Stimulated activated CD4-positive, alpha-beta T cell treated with anti-CD3 and anti-CD28 coated beads, Interleukin-12 subunit alpha, Interleukin-12 subunit beta, amount 100 ng/mL, for 48 hours (primary cell): ENCODE measurements at regions not wholly inside any gene's neighbourhood (a gene's known extent, or its start where the extent isn't known, plus 50 kb on each side); places are given as distances from the start of the nearest gene placed in this dataset.
"Not testable (repeated sequence)": the region's sequence is repeated elsewhere in the genome, so short reads cannot be mapped to it uniquely, and the experiment has no call there.

Experiments used
- DNase-seq, 3 donors: peaks; one replicate each; pipeline ENCODE4 v3.0.0-alpha.2; 2020; ENCODE audit warnings: low read depth in 2 of 3, low spot score in 1 of 3

DNA sequence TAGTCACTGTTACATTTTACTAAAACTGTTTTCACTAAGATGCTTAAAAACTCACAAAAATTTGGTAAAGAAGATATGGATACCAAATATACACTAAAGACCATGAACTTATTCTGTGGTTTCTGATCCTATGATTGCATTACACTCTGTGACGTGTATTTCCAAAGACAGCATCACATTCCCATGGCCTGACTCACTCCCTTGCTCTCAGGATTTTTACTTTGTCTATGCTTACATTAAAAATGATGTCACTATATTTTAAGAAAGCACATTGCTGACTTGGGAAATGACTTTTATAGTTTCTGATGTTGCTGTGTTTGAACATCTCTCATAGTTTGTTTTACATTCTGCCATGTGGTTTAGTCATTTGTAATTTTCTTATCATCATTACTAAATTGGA lies 327.9 kb upstream of the MAGEB18 start:
- DNase-seq = no peak

GRCh38 chrX:25819879-25820278 lies 318.3 kb upstream of the MAGEB18 start:
- DNase-seq = no peak

GRCh38 chrX:25851141-25851540 lies 287.0 kb upstream of the MAGEB18 start:
- DNase-seq = no peak

GRCh38 chrX:25853002-25853479 lies 285.1 kb upstream of the MAGEB18 start:
- DNase-seq = no peak

DNA sequence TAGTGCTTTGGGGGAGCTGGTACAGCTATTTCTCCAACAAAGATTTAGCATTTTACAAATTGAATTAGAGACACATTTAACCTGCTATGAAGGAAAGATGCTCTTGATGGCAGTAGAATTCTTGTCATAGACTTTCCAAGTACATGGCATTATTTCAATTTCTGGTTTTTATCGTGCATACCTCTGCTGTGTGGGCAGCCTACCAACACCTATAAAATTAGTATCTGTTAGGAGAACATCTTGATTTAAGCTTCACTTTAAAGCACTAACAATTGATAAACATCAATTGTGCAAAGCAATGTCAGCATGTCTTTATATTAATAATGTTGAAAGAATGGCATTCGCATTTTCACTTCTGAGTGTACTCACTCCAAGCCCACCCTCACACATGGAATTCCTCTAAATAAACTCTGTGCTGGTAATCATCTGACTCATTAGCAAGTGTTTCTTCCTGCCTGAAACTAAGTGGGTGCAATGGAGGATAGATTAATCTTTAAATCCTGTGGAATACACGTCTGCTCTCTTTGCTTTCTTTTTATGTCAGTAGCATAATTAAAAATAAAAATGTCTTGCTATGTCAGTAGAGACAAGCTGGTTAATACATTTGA lies 279.8 kb upstream of the MAGEB18 start:
- no peak for DNase-seq

- no peak for DNase-seq
Measured at GRCh38 chrX:25860322-25860721, 277.8 kb upstream of the MAGEB18 start.

DNA sequence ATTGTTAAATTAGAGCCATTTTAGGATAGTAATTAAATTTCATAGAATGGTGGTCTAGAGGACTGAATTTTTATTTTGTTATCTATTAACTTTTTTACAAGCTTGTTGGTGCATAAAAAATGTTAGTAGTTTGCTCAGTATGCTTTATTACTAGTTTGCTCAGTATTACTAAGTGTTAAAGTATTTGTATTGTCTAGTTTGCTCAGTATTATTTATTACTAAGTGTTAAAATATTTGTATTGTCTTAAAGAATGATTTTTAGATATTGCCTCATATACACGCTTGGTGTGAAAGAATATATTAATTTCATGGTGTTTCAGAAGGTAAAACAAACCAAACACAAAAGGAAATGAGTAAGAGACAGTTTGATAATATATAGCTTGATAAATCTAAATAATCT lies 268.4 kb upstream of the MAGEB18 start:
- DNase-seq = no peak

GRCh38 chrX:25872786-25873185 lies 265.4 kb upstream of the MAGEB18 start:
- DNase-seq = no peak

DNA sequence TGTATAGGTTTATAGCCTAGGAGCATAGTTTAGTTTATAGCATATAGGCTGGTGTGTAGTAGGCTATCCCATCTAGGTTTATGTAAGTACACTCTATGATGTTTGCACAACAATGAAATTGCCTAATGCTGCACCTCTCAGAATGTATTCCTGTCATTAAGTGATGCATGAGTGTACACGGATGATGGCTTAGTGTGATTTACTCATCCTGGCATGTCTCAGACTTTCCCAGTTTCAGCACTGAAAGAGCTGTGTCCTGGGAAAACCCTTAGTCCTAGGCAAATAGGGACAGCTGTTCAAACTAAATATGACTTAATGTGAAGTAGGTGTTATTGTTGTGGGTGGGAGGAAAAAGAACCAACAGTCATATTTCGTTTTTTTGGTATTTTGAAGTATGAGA lies 264.9 kb upstream of the MAGEB18 start:
- DNase-seq = no peak

- DNase-seq = no peak
Measured at GRCh38 chrX:25878806-25879205, 259.3 kb upstream of the MAGEB18 start.

DNA sequence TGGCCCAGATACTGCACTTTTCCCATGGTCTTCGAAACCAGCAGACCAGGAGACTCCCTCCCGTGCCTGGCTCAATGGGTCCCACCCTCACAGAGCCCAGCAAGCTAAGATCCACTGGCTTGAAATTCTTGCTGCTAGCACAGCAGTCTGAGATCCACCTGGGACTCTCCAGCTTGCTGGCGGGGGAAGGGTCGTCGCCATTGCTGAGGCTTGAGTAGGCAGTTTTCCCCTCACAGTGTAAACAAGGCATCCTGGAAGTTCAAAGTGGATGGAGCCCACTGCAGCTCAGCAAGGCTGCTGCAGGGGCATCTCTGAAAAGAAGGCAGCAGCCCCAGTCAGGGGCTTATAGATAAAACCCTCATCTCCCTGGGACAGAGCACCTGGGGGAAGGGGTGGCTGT lies 255.6 kb upstream of the MAGEB18 start:
- DNase-seq = not testable (repeated sequence)

- no peak for DNase-seq
Measured at GRCh38 chrX:25897758-25898157, 240.4 kb upstream of the MAGEB18 start.

DNA sequence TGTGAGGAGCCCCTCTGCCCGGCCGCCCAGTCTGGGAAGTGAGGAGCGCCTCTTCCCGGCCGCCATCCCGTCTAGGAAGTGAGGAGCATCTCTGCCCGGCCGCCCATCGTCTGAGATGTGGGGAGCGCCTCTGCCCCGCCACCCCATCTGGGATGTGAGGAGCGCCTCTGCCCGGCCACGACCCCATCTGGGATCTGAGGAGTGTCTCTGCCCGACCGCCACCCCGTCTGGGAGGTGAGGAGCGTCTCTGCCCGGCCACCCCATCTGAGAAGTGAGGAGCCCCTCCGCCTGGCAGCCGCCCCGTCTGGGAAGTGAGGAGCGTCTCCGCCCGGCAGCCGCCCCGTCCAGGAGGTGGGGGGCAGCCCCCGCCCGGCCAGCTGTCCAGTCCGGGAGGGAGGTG lies 232.4 kb upstream of the MAGEB18 start:
- not testable (repeated sequence) for DNase-seq

DNA sequence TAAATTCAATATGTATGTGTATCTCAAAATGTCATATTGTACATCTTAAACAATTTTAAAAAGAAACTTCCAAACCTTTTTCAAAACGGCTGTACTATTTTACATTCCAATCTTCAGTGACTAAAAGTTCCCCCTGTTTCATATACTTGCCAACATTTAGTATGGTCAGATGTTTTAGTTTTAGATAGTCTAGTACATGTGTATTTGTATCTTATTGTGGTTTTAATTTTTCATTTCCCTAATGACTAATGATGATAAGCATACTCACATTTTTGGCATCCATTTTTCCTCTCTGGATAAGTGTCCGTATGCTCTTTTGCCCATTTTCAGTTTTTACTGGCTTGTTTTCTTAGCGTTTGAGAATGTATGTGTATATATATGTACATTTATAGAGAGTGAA lies 212.2 kb upstream of the MAGEB18 start:
- no peak for DNase-seq

GRCh38 chrX:25928316-25928715 lies 209.8 kb upstream of the MAGEB18 start:
- no peak for DNase-seq

GRCh38 chrX:25941087-25941486 lies 197.1 kb upstream of the MAGEB18 start:
- no peak for DNase-seq

GRCh38 chrX:25941559-25942250 lies 196.4 kb upstream of the MAGEB18 start:
- no peak for DNase-seq

- DNase-seq = peak in 1 of 3 donors; percentile 1
Measured at GRCh38 chrX:25968920-25969319, 169.2 kb upstream of the MAGEB18 start.

GRCh38 chrX:25976683-25977310 lies 161.3 kb upstream of the MAGEB18 start:
- DNase-seq = no peak

DNA sequence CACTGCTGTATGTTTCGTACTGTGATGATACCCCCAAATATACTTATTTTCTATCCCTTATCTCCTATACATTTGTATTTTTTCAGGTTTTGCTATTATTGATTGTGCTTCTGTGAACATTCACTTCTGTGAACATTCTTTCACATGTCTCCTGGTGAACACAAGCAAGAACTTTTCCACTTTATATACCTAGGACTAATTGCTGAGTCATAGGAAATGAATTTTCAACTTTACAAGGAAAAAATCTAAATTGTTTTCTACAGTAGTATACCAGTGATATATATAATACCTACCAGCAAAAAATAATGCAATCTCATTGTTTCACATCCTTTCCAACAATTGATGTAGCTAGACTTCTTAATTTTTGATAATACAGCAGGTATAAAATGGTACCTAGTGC lies 139.5 kb upstream of the MAGEB18 start:
- no peak for DNase-seq

DNA sequence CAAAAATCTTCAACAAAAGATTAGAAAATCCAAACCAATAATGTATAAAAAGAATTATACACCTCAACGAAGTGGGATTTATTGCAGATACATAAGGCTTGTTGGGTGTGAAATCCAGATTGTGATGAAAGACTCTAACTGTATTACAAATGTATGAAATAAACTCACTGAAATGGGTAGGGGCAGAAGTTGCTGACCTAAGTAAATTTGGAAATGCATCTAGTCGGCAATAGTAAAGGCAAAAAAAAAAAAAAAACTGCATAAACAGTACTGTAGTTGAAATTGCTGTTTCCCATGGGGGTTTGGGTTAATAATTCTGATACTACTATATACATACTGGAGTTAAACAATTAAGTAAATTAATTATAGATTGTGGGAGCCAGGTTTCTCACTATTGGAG lies 130.7 kb upstream of the MAGEB18 start:
- DNase-seq = no peak

DNA sequence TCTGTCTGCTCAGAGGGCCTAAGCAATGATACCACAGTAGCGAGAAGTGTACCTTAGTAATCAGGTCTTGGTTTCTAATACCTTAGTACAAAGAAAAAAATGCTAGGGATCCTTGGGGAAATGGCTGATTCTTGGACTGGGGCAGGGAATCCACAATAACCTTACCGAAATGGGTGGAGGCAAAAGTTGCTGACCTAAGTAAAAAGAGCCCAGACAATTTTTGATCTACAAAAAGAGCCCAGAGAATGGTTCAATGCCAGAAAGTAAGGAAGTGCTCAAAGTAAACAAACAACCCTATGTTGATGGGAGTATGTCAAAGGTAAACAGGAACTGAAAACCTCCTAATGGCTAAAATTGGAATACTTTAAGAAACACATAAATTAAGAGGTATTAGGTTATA lies 130.1 kb upstream of the MAGEB18 start:
- no peak for DNase-seq

GRCh38 chrX:26008691-26009090 lies 129.5 kb upstream of the MAGEB18 start:
- DNase-seq = no peak
